HG03025 (cell line): ENCODE measurements at regions not wholly inside any gene's neighbourhood (a gene's known extent, or its start where the extent isn't known, plus 50 kb on each side); places are given as distances from the start of the nearest gene placed in this dataset.

Source experiments
- ATAC-seq: cut with Tn5 transposase; IDR thresholded peaks from one replicate; pipeline ENCODE4 v1.9.1; 2021; ENCODE audit warnings: mild to moderate bottlenecking, moderate library complexity; ENCODE audit not compliant: unreplicated experiment, low FRiP score

- ATAC-seq, result no peak
Observed at GRCh38 chr3:105923140-105923539, 54.3 kb upstream of the CBLB start.

DNA sequence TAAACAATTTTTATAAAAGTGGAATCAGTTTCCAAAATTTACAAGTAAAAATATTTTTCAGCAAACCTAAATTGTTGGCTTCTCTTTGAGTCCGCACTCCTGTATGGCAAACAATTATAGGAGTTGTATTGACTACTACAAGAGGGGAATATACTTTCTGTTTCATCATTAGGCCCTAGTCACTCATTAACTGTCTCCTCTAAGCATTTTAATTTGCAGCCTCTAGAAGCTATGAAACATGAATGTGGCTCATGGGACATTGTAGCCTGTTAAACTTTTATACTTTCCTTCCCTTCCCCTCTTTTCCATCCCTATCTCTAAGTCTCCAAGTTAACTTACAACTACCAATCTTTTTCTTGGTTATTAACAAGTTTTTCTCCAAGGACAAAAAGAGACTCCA lies 58.9 kb upstream of the CBLB start:
- no peak for ATAC-seq

DNA sequence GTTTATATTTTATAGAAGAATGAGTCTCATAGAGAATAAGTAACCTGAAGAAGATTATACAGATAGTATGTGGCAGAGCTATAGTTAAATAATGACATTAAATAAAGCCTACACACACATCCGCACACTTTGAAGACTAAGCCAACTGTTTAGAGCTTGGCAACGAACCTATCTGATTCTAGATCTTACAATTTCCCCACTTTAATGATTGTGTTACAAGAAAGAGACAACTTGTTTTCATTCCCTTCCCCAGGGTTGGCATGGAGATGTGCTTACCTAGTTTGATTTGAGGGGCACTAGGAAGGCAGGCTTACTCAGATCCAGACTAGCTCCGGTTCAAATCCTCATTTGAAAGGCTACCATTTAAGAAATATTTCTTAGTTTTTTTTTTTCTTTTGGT lies 61.9 kb upstream of the CBLB start:
- no peak for ATAC-seq

DNA sequence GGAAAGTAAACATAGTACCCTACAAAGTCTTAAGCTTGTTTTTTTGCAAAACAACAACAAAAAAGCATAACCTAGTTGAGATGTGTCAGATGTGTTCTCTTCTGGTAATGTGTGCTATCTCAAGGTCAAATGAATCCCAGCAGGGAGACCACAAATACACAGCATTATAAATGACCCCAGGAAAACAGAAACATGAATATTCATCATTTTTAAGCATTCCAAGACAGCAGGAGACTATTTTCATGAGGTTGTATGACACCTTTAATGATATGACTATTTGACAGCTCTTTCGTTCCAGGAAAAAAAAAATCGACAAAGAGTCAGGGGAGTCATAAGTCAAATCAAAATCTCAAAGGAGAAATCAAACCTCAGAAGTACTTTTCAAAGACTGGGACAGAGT lies 62.7 kb upstream of the CBLB start:
- no peak for ATAC-seq

DNA sequence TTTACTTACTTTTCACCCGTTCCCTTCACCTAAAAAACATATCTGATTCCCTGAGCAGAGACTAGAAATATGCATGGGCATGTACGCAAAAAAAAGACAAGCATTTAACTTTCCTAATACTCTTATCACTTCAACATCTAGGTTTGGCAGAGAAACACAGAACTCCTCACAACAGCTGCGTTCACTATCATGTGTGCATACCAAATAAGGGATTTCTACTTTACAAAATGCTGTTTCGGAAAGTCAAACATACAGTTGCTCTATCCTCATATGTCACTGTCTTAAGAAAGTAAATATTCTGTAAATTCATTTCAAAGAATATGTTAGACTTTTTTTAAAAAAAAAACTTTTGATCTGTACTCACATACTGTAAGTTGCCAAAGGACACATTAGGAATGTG lies 65.1 kb upstream of the CBLB start:
- ATAC-seq, result no peak

- no peak for ATAC-seq
Observed at GRCh38 chr3:105938101-105938500, 69.3 kb upstream of the CBLB start.

- ATAC-seq, result no peak
Observed at GRCh38 chr3:105938806-105939205, 70.0 kb upstream of the CBLB start.

DNA sequence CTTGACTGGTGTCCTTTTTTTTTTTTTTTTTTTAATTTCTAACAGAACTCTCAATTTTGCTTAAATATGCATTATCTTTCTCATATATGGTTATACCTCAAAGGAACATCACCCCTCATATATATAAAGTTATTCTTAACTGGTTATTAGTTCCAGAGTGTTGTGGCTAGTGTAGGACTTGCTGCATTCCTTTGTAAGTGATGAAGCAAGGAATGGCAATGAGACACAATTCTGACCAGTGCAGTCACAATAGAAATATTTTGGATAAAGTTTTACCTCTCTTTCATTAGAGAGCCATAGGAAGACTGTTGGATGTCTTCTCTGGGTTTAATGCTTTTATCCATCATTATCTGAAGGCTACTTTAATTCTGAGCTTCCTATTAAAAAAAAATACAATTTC lies 75.5 kb upstream of the CBLB start:
- ATAC-seq, result no peak

DNA sequence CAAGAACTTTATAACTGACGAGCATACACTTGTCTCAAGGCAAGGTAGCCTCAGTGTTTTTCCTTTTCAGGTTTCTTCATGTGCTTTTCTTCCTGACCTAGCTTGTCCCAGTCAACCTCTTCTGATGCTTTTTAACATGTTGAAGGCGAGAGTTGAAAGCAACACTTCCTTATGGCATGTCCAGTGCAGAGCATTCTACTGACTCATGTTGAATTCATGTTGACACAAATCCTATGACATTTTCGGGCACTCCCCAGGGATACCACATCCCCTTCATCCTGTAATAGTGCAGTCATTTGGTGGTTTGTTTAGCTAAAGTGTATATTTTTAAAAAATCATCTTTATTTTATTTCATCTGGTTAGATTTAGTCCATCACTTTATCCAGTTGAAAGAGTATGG lies 75.9 kb upstream of the CBLB start:
- no peak for ATAC-seq

- no peak for ATAC-seq
Observed at GRCh38 chr3:105948101-105948500, 79.3 kb upstream of the CBLB start.

- no peak for ATAC-seq
Observed at GRCh38 chr3:105950881-105951600, 82.2 kb upstream of the CBLB start.

GRCh38 chr3:105953831-105954230 lies 85.0 kb upstream of the CBLB start:
- no peak for ATAC-seq

DNA sequence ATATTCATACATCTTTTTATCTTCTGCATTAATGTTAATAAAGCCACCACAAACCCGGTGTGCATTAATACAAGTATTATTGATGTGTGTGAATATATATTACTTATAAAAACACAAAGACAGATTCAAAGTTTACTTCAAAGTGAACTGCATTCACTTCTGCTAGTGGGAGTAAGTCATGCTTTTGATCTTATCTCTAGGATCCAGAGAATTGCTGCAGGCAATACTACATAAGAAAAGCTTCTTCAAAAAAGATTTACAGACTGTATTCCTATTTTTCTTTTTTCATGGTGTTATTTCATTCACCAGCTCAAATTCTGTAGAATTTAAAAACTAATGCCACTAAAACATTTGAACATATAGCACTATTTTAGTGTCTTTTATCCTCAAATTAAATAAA lies 87.5 kb upstream of the CBLB start:
- no peak for ATAC-seq

- ATAC-seq, result no peak
Observed at GRCh38 chr3:105957722-105958121, 88.9 kb upstream of the CBLB start.

- no peak for ATAC-seq
Observed at GRCh38 chr3:105958237-105959000, 89.6 kb upstream of the CBLB start.

DNA sequence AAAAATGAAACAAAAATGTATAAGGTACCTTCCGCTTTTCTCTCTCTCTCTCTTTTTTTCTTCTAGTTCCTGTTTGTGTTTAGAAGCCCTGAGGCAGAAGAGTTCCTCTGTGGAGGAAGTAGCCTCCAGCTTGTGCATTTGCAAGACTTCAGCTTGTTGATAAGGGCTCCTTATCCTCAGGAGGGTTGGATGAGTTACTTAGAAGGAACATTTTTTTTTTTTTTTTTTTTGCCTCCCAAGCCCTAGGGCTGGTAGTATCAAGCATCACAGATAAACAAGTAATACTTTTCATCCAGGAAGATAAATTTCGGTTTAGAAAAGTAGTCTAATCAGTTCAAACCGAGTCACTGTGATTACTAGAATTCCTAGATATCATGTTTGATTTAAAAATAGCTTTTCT lies 91.0 kb upstream of the CBLB start:
- ATAC-seq, result no peak

GRCh38 chr3:105960381-105960780 lies 91.6 kb upstream of the CBLB start:
- ATAC-seq, result no peak

GRCh38 chr3:105963161-105963560 lies 94.3 kb upstream of the CBLB start:
- ATAC-seq, result no peak

DNA sequence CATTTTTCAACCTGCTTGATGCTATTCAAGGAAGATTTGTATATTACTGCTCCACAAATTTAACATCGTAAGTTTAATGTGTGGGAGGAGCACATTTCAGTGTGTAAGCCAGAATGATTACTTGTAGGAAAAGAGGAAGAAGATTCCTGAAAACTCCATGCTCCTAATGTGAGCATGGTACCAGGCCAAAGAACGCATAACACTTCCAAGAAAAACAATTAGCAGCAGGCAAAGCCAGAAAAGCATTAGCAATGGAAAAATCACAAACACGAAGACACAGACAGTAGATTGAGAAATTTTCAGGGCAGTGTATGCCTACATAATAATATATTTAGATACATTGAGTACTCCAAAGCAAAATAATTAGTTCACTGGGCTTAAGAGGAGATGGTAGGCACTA lies 96.6 kb upstream of the CBLB start:
- ATAC-seq, result no peak

GRCh38 chr3:105967117-105967516 lies 98.3 kb upstream of the CBLB start:
- ATAC-seq, result no peak

DNA sequence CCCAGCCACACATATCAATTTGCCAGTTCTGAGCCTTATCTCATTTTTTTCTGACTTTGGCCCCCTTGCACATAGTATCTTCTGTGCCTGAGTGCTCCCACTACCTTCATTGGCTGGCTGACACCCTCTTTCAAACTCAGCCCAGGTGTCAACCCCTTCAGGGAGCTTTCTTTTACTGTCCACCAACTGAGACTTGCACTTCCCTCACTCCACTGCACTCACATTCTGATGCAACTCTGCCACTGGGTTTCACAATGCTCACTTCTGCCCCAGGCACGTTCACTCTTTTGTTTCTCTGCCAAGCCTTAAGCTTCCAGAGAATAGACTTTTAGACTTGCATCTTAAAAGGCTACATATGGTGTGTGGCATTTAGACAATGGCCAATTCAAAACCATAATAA lies 101.5 kb upstream of the CBLB start:
- no peak for ATAC-seq

DNA sequence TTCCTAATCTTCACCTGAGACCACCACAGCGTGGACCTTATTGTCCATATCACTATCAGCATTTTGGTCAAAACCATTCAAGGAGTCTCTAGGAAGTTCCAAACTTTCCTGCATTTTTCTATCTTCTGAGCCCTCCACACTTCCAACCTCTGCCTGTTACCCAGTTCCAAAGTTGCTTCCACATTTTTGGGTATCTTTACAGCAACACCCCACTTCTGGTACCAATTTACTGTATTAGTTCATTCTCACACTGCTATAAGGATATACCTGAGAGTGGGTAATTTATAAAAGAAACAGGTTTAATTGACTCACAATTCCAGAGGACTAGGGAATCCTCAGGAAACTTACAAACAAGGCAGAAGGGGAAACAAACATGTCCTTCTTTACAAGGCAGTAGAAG lies 103.3 kb upstream of the CBLB start:
- ATAC-seq, result no peak
